Activated CD4-positive, alpha-beta T cell treated with anti-CD3 and anti-CD28 coated beads, Interleukin-2, amount 10 ng/mL, durations not matched to agents 7 days and 5 days (primary cell): ENCODE measurements at regions not wholly inside any gene's neighbourhood (a gene's known extent, or its start where the extent isn't known, plus 50 kb on each side); places are given as distances from the start of the nearest gene placed in this dataset.

Experiments used
- CTCF ChIA-PET: fragments of 350-600 bp; sonication (Branson Sonifier 250); formaldehyde crosslinking; loops from one replicate; lab custom pipeline; 2021; ENCODE audit warnings: antibody characterized with exemption; lab: Charles Lee
- POLR2A ChIA-PET: fragments of 350-600 bp; sonication (Branson Sonifier 250); formaldehyde crosslinking; loops from one replicate; lab custom pipeline; 2021; ENCODE audit warnings: antibody characterized with exemption; lab: Charles Lee
- DNase-seq: peaks from one replicate; pipeline ENCODE4 v3.0.0-alpha.2; 2020
- H3K27ac Mint-ChIP-seq: one replicate; pipeline ENCODE4 v1.8.0; 2021; ENCODE audit warnings: mild to moderate bottlenecking, moderate library complexity, mixed read lengths
- H3K27me3 Mint-ChIP-seq: one replicate; pipeline ENCODE4 v1.8.0; 2021; ENCODE audit warnings: mixed read lengths
- H3K36me3 Mint-ChIP-seq: one replicate; pipeline ENCODE4 v1.8.0; 2021; ENCODE audit warnings: low read depth, mixed read lengths
- H3K4me1 Mint-ChIP-seq: one replicate; pipeline ENCODE4 v1.8.0; 2021; ENCODE audit warnings: mixed read lengths
- H3K4me3 Mint-ChIP-seq: one replicate; pipeline ENCODE4 v1.8.0; 2021; ENCODE audit warnings: mild to moderate bottlenecking, moderate library complexity, mixed read lengths
- H3K9me3 Mint-ChIP-seq: one replicate; pipeline ENCODE4 v1.8.0; 2021; ENCODE audit warnings: mixed read lengths

DNA sequence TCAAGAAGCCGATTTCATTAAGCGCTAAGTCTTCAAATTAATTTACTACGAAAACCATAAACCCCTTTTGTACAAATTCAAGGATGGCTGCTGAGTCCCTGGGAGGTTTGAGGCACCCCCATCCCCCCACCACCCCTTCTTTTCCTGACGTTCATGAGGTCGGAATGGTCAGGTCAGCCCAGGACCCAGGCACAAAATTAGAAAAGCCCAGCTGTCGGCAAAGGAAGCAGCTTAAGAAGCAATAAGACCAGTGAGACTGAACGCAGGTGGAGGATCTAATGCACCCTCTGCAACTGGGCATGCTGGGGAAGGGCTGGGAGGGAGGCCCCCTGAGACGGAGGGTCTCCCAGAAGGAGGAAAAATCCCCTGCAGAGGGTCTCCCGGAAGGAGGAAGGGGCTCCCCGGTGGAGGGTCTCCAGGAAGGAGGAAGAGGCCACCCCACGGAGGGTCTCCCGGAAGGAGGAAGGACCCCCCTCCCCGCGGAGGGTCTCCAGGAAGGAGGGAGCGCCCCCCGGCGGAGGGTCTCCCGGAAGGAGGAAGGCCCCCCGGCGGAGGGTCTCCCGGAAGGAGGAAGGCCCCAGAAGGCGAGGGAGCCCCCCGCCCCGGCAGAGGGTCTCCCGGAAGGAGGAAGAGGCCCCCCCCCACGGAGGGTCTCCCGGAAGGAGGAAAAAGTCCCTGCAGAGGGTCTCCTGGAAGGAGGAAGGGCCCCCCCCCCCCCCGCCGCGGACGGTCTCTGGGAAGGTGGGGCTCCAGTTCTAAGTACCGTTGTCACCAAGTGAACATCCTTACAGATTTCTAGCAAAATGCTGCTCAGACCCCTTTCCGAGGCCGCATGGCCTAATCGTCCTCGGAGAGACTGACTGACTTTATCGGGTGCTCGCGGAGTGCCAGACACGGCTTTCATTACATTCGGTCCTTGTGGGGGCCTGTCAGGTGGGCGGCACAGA is 74.4 kb upstream of the FCN1 start:
- Mint-ChIP-seq H3K27me3 (no peaks in the 10 kb centered on the region), H3K36me3 (no peaks in the 10 kb centered on the region), H3K4me1 (no peaks in the 10 kb centered on the region), H3K9me3 (peaks cover 2% of the 10 kb centered on the region), H3K27ac (no peak overlapping the region), H3K4me3 (no peak overlapping the region)
- CTCF ChIA-PET: no interaction called here
- DNase-seq: no peak
- POLR2A ChIA-PET: no interaction called here

DNA sequence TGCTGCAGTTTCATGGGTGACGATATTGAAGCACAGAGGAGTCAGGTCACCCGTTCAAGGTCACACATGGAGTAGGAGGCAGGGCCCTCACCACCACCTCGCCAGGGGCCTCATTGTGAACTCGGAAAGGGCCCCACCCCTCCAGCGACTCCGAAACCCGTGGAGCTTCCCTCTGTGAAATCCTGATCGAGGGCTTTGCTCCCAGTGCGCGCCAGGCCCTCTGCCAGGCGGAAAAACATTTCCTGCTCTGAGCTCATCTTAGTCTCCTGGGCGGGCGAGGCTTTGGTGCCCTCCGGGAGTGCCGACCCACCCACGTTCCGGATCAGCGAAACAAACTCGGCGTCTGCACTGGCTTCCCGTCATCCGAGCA is 75.0 kb upstream of the FCN1 start:
- Mint-ChIP-seq H3K9me3 (peaks cover 1% of the 10 kb centered on the region), H3K4me1 (no peaks in the 10 kb centered on the region), H3K36me3 (no peaks in the 10 kb centered on the region), H3K27me3 (no peaks in the 10 kb centered on the region), H3K4me3 (no peak overlapping the region), H3K27ac (no peak overlapping the region)
- no peak for DNase-seq
- ChIA-PET CTCF (no interaction called here), POLR2A (no interaction called here)

DNA sequence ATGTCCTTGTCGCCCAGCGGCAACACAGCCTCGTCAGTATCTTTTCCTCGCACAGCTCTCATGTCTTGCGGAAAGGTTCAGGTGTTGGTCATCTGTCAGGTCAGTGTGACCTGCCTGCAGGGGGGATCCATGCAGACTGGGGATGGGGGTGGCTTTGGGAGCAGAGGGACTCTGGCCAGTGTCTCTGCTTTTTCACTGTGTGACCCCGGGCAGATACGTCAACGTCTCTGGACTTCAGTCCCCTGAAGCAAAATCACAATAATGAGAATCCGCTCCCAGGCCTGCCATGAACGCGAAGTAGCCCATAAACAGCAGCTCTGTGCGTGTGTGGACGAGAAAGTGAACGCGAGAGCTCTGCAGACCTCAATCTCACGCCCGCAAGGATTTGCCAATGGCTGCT is 75.7 kb upstream of the FCN1 start:
- no peak overlapping the region for H3K4me3 Mint-ChIP-seq
- no peaks in the 10 kb centered on the region for H3K36me3 Mint-ChIP-seq
- H3K27me3 Mint-ChIP-seq: no peaks in the 10 kb centered on the region
- H3K4me1 Mint-ChIP-seq: no peaks in the 10 kb centered on the region
- ChIA-PET CTCF (no interaction called here), POLR2A (no interaction called here)
- H3K27ac Mint-ChIP-seq: no peak overlapping the region
- peaks cover 6% of the 10 kb centered on the region for H3K9me3 Mint-ChIP-seq
- no peak for DNase-seq

DNA sequence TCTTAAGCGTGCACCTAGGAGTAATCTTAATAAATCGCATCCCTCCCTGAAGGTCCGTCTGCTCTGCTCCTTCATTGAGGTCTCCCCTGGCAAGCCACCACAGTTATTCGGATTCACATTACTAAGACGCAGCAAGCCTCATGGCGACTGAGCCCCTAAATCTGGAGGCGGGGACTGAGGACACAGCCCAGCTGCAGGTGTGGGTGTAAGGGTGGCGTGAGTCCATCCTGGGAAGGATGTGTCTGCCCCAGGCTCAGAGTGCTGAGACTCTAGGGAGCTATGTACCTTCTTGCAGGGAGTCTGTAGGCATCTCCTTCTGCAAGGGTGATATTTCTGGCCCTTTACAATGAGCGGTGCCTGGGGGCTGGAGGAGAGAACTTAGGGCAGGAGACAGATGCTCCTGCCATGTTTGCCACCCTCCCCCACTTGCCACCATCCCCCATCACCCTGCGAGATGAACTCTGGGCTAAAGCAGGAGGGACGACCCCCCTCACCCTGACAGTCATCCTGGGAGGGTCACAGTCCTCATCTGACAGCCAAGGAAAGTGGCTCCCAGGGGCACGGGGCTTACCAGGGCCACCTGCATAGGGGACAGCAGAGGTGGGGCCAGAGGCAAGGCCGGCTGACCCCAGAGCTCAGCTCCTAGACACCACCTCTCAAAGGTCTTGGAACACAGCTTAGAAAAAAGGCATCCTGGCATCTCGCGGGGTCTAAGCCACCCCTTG is 76.4 kb upstream of the FCN1 start:
- Mint-ChIP-seq H3K27me3 (no peaks in the 10 kb centered on the region), H3K4me1 (no peaks in the 10 kb centered on the region), H3K9me3 (peaks cover 10% of the 10 kb centered on the region), H3K4me3 (no peak overlapping the region), H3K27ac (no peak overlapping the region), H3K36me3 (no peaks in the 10 kb centered on the region)
- POLR2A ChIA-PET: no interaction called here
- DNase-seq: no peak
- CTCF ChIA-PET: no interaction called here

DNA sequence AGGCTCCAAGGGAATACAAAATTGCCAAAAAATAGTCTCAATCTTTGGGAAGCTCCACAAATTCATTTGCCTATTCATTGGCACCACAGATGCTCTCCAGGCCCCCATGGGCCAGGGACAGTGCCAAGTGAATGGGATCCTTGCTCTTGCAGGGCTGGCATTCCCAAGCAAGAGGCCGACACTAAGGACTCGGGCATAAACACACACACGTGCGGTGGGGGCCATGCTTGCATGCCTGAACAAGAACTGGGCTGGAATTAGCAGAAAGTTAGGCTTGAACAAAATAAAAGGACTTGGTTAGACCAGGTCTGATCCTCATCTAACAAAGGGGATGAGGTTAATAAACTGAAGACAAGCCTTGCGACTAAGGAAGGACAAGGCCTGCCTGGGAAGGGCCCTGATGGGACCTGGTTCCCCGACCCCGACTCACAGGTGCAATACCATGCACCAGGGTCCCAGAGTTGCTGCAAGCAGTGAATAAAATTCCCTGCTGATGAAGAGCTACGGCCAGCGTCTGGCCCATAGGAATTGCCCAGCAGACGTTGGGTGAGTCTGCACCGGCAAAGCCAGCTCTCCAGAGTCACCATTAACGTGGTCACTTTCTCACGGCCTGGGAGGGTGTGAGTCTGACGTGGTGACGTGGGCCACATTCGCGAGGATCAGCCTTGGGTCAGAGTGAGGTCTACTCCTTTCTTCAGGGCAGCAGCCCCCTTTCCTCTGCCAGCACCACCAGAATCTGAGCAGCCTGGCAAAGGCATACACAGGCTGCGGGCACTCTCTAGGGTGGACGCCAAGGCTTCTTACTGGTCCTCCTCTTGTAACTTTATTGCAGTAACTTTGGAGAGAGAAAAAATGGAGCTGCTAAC is 77.4 kb upstream of the FCN1 start:
- ChIA-PET CTCF (no interaction called here), POLR2A (no interaction called here)
- no peak for DNase-seq
- H3K27me3 Mint-ChIP-seq: no peaks in the 10 kb centered on the region
- no peak overlapping the region for H3K4me3 Mint-ChIP-seq
- no peaks in the 10 kb centered on the region for H3K36me3 Mint-ChIP-seq
- peaks cover 14% of the 10 kb centered on the region for H3K9me3 Mint-ChIP-seq
- H3K27ac Mint-ChIP-seq: no peak overlapping the region
- no peaks in the 10 kb centered on the region for H3K4me1 Mint-ChIP-seq

DNA sequence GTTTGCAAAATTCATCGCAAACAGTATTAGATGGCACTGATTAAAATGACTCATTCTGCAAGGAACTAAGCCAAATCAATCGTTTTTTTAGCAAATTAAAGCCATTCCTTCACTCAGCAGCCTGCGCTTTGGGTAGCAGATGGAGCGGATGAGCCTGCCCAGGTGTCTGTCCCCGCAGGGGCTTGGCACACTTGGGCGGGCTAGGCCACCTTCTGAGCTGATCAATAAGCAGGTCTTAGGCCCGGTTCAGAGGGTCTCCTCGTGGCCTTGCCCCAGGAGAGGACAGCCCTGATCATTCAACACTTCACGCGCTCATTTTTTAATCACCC is 78.0 kb upstream of the FCN1 start:
- Mint-ChIP-seq H3K4me3 (no peak overlapping the region), H3K4me1 (no peaks in the 10 kb centered on the region), H3K36me3 (no peaks in the 10 kb centered on the region), H3K27me3 (no peaks in the 10 kb centered on the region), H3K9me3 (peaks cover 19% of the 10 kb centered on the region), H3K27ac (no peak overlapping the region)
- no peak for DNase-seq
- ChIA-PET CTCF (no interaction called here), POLR2A (no interaction called here)

DNA sequence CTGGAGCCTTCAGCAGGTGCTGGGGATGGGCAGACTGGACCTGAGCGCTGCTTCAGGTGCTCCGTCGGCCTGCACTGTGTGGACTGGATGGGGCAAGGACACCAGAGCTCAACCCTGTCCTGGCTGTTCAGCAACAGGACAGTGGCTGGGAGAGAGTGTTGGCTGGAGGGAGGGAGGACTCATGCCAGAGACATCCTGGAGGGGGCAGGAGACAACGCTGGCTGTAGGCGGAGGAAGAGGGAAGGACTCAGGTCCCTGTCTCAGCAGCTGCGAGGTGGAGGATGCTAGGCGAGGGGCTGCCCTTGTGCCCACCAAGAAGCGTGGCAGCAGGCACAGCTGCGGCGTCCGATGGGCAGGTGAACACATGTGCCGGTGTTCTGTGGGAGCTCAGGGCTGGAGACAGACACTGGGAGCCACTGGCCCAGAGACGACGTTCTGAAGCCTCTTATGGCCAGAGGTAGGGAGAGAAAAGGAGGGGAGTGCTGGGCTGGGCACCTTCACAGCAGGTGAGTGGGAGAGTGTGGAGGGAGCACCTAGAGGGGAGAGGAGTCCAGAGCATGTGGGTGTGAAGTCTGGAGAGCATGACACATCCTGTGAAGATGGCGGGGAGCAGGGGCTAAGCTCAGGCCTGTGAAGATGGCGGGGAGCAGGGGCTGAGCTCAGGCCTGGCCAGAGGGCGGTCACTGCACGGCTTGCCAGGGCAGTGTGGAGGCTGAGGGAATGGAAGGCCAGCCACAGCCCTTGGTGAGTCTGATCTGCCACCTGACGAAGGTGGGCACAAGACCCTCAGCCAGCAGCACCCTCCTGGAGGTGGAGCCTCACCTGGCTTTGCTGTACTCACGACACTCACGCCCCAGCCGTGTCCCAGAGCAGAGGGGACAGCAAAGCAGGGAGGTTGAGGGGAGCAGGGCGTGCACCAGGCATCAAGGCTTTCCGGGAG is 79.1 kb upstream of the FCN1 start:
- no peak overlapping the region for H3K27ac Mint-ChIP-seq
- H3K4me3 Mint-ChIP-seq: no peak overlapping the region
- H3K9me3 Mint-ChIP-seq: peaks cover 23% of the 10 kb centered on the region
- no peaks in the 10 kb centered on the region for H3K27me3 Mint-ChIP-seq
- ChIA-PET CTCF (no interaction called here), POLR2A (no interaction called here)
- H3K4me1 Mint-ChIP-seq: no peaks in the 10 kb centered on the region
- no peak for DNase-seq
- H3K36me3 Mint-ChIP-seq: peaks cover 3% of the 10 kb centered on the region

DNA sequence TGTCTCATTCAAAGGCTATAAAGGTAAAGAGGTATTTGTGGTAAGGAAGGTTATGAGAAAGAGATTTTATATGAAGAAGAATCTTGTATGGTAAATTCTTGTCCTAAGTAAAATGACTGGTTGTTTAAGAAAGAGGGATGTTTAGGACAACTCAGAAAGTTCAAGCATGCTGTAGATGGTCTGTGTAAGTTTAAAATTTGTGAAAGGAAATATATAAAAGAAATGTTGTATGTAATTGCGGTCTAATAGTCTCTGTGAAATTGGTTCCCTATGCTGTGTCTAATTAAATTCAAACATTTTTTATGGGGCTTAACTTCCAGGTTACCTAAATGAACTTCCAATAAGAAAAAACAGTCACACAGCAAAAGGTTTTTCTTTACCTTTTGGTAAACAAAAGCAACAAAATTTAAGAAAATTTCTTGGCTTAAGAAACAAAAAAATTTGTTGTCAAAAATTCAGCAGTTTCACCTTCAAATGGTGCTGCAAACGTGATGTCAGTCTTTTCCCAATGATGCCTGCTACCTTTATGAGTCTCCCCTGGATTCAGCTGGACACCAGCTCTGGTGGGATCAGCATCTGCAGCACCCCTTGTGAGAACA is 83.0 kb upstream of the FCN1 start:
- DNase-seq: no peak
- peaks cover 27% of the 10 kb centered on the region for H3K9me3 Mint-ChIP-seq
- POLR2A ChIA-PET: no interaction called here
- no peak overlapping the region for H3K27ac Mint-ChIP-seq
- no peak overlapping the region for H3K4me3 Mint-ChIP-seq
- H3K36me3 Mint-ChIP-seq: peaks cover 3% of the 10 kb centered on the region
- no peaks in the 10 kb centered on the region for H3K4me1 Mint-ChIP-seq
- H3K27me3 Mint-ChIP-seq: no peaks in the 10 kb centered on the region
- CTCF ChIA-PET: no interaction called here

DNA sequence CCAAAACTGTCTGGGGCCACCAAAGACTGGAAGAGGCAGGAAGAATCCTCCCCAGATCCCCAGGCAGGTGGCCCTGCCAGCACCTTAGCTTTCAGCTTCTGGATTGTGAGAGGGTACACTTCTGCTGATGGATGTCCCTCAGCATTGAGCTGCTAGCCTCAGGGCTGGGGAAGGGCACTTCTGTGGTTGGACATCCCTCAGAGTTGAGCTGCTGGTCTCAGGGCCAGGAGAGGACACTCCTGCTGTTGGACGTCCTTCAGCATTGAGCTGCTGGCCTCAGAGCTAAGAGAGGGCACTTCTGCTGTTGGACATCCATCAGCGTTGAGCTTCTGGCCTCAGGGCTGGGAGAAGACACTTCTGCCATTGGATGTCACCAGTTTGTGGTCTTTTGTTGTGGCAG is 83.8 kb upstream of the FCN1 start:
- peaks cover 27% of the 10 kb centered on the region for H3K9me3 Mint-ChIP-seq
- H3K27me3 Mint-ChIP-seq: no peaks in the 10 kb centered on the region
- no peaks in the 10 kb centered on the region for H3K4me1 Mint-ChIP-seq
- no peak overlapping the region for H3K27ac Mint-ChIP-seq
- peaks cover 3% of the 10 kb centered on the region for H3K36me3 Mint-ChIP-seq
- ChIA-PET CTCF (no interaction called here), POLR2A (no interaction called here)
- DNase-seq: no peak
- H3K4me3 Mint-ChIP-seq: no peak overlapping the region

DNA sequence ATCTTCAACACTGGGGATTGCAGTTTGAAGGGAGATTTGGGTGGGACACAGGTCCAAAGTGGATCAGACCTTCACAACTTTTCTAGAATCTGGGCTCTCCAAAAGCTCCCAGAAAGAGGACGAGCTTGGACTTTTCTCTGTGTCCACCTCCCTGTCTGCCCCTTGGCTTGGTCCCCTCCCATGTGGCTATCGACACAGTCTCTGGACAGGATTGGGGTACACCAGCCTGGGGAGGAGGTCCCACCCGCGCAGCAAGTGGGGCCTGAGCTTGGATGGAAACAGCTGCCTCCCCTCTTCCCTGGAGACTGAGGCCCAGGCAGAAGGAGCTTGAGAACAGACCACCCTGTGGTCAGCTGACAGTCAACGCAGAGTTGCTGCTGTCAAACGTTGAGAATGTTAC is 84.6 kb upstream of the FCN1 start:
- DNase-seq: no peak
- H3K4me1 Mint-ChIP-seq: no peaks in the 10 kb centered on the region
- ChIA-PET POLR2A (no interaction called here), CTCF (no interaction called here)
- H3K4me3 Mint-ChIP-seq: no peak overlapping the region
- H3K36me3 Mint-ChIP-seq: peaks cover 3% of the 10 kb centered on the region
- peaks cover 27% of the 10 kb centered on the region for H3K9me3 Mint-ChIP-seq
- no peak overlapping the region for H3K27ac Mint-ChIP-seq
- no peaks in the 10 kb centered on the region for H3K27me3 Mint-ChIP-seq

DNA sequence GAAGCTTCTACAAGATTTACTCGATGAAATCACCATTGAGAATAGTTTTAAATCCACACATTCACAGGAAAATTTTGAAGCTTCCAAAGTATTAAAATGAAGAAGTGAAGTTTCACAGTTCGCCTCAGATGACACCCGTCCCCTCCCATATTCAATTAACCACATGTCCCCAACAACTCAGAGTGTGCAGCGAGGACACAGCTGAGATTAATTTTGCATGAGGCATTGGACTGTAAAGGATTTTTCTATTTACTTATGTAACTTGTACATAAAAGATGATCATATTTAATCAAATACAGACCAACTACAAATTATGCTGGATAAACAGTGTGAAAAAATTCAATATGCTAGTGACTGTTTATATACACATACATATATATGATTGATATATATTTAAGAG is 84.7 kb upstream of the OLFM1 start:
- H3K4me3 Mint-ChIP-seq: no peak overlapping the region
- peaks cover 25% of the 10 kb centered on the region for H3K9me3 Mint-ChIP-seq
- peaks cover 3% of the 10 kb centered on the region for H3K36me3 Mint-ChIP-seq
- DNase-seq: no peak
- no peak overlapping the region for H3K27ac Mint-ChIP-seq
- CTCF ChIA-PET: no interaction called here
- no peaks in the 10 kb centered on the region for H3K4me1 Mint-ChIP-seq
- POLR2A ChIA-PET: no interaction called here
- no peaks in the 10 kb centered on the region for H3K27me3 Mint-ChIP-seq

DNA sequence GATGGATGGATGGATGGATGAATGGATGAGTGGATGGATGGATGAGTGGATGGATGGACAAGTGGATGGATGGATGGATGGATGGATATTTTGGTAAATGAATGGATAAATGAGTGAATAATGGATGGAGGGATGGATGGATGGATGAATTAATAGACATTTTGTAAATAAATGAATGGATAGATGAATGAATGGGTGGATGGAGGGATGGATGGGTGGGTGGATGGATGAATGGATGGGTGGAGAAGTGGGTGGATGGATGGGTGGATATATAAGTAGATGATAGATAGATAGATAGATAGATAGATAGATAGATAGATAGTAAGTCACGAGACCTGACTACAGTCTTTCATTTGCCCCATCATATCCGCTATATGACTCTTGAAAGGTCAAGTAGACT is 82.7 kb upstream of the OLFM1 start:
- H3K36me3 Mint-ChIP-seq: peaks cover 3% of the 10 kb centered on the region
- no peak for DNase-seq
- H3K27ac Mint-ChIP-seq: no peak overlapping the region
- ChIA-PET POLR2A (no interaction called here), CTCF (no interaction called here)
- peaks cover 17% of the 10 kb centered on the region for H3K9me3 Mint-ChIP-seq
- H3K4me3 Mint-ChIP-seq: no peak overlapping the region
- H3K4me1 Mint-ChIP-seq: no peaks in the 10 kb centered on the region
- no peaks in the 10 kb centered on the region for H3K27me3 Mint-ChIP-seq
